Activated CD4-positive, alpha-beta T cell treated with anti-CD3 and anti-CD28 coated beads, Interleukin-2, Interleukin-6, amounts not matched to agents 100 ng/mL and 50 ng/mL, durations not matched to agents 16 hours and 8 hours (primary cell): ENCODE measurements at regions not wholly inside any gene's neighbourhood (a gene's known extent, or its start where the extent isn't known, plus 50 kb on each side); places are given as distances from the start of the nearest gene placed in this dataset.

Source experiments
- DNase-seq: peaks from one replicate; pipeline ENCODE4 v3.0.0-alpha.2; 2020

GRCh38 chr1:163664671-163665335 is 343.0 kb downstream of the NUF2 start:
- DNase-seq = no peak

- DNase-seq = no peak
These were observed 346.7 kb downstream of the NUF2 start for GRCh38 chr1:163668472-163668871.

- DNase-seq = no peak
These were observed 349.4 kb downstream of the NUF2 start for GRCh38 chr1:163670989-163671757.

GRCh38 chr1:163672976-163673758 is 351.4 kb downstream of the NUF2 start:
- no peak for DNase-seq

- DNase-seq = no peak
These were observed 352.0 kb downstream of the NUF2 start for GRCh38 chr1:163673759-163674151.

- no peak for DNase-seq
These were observed 352.5 kb downstream of the NUF2 start for GRCh38 chr1:163674236-163674635.

- no peak for DNase-seq
These were observed 363.0 kb downstream of the NUF2 start for GRCh38 chr1:163684785-163685184.

GRCh38 chr1:163692266-163692665 is 370.5 kb downstream of the NUF2 start:
- DNase-seq = no peak

GRCh38 chr1:163697137-163697536 is 375.4 kb downstream of the NUF2 start:
- DNase-seq = peak; percentile 72

- DNase-seq = no peak
These were observed 380.1 kb downstream of the NUF2 start for GRCh38 chr1:163701783-163702374.

GRCh38 chr1:163703794-163704193 is 382.0 kb downstream of the NUF2 start:
- DNase-seq = no peak

- DNase-seq = no peak
These were observed 385.2 kb downstream of the NUF2 start for GRCh38 chr1:163706915-163707314.

- DNase-seq = no peak
These were observed 387.9 kb downstream of the NUF2 start for GRCh38 chr1:163709636-163710035.

GRCh38 chr1:163712321-163712720 is 390.6 kb downstream of the NUF2 start:
- no peak for DNase-seq

- DNase-seq = no peak
These were observed 398.5 kb downstream of the NUF2 start for GRCh38 chr1:163720294-163720693.

GRCh38 chr1:163725551-163725950 is 403.8 kb downstream of the NUF2 start:
- no peak for DNase-seq

- no peak for DNase-seq
These were observed 408.7 kb downstream of the NUF2 start for GRCh38 chr1:163730411-163730821.

GRCh38 chr1:163737261-163737660 is 415.5 kb downstream of the NUF2 start:
- DNase-seq = no peak

GRCh38 chr1:163744301-163744887 is 422.6 kb downstream of the NUF2 start:
- peak; percentile 11 for DNase-seq

- DNase-seq = no peak
These were observed 423.4 kb downstream of the NUF2 start for GRCh38 chr1:163745204-163745603.

GRCh38 chr1:163747261-163747660 is 425.5 kb downstream of the NUF2 start:
- DNase-seq = no peak

- DNase-seq = no peak
These were observed 426.1 kb downstream of the NUF2 start for GRCh38 chr1:163747855-163748254.
